Mononuclear cell (primary cell): ENCODE measurements at regions not wholly inside any gene's neighbourhood (a gene's known extent, or its start where the extent isn't known, plus 50 kb on each side); places are given as distances from the start of the nearest gene placed in this dataset.
"Not testable (repeated sequence)": the region's sequence is repeated elsewhere in the genome, so short reads cannot be mapped to it uniquely, and the experiment has no call there.

ENCODE experiments used
- H3K27me3 ChIP-seq: 2 replicates; pipeline ENCODE4 v1.6.0; 2011; ENCODE audit warnings: low read length, control low read depth; ENCODE audit not compliant: insufficient read depth
- H3K4me1 ChIP-seq: 2 replicates; pipeline ENCODE4 v1.5.1; 2011; ENCODE audit warnings: mild to moderate bottlenecking, low read length, control low read depth; ENCODE audit not compliant: insufficient read depth
- H3K4me3 ChIP-seq: 2 replicates; pipeline ENCODE4 v1.5.1; 2011; ENCODE audit warnings: mild to moderate bottlenecking, low read length, moderate library complexity
- H3K9me3 ChIP-seq: 2 replicates; pipeline ENCODE4 v1.5.1; 2011; ENCODE audit warnings: low read depth, mild to moderate bottlenecking, control low read depth, low read length

GRCh38 chr4:24181005-24181404, 291.2 kb upstream of the PPARGC1A start:
- H3K27me3 ChIP-seq = no peaks in the 10 kb centered on the region
- H3K9me3 ChIP-seq = no peaks in the 10 kb centered on the region
- H3K4me3 ChIP-seq = no peak overlapping the region
- no peaks in the 10 kb centered on the region for H3K4me1 ChIP-seq

GRCh38 chr4:24180586-24180985, 290.7 kb upstream of the PPARGC1A start:
- H3K4me1 ChIP-seq = no peaks in the 10 kb centered on the region
- no peaks in the 10 kb centered on the region for H3K27me3 ChIP-seq
- no peak overlapping the region for H3K4me3 ChIP-seq
- no peaks in the 10 kb centered on the region for H3K9me3 ChIP-seq

GRCh38 chr4:24179201-24179840, 289.5 kb upstream of the PPARGC1A start:
- no peaks in the 10 kb centered on the region for H3K9me3 ChIP-seq
- no peaks in the 10 kb centered on the region for H3K27me3 ChIP-seq
- no peak overlapping the region for H3K4me3 ChIP-seq
- H3K4me1 ChIP-seq = no peaks in the 10 kb centered on the region

- H3K9me3 ChIP-seq, H3K4me3 ChIP-seq, H3K27me3 ChIP-seq, H3K4me1 ChIP-seq: not testable (repeated sequence)
Measured at GRCh38 chr4:24177443-24177842, 287.6 kb upstream of the PPARGC1A start.

GRCh38 chr4:24175707-24176106, 285.9 kb upstream of the PPARGC1A start:
- H3K4me3 ChIP-seq = no peak overlapping the region
- no peaks in the 10 kb centered on the region for H3K9me3 ChIP-seq
- H3K4me1 ChIP-seq = no peaks in the 10 kb centered on the region
- no peaks in the 10 kb centered on the region for H3K27me3 ChIP-seq

- Histone ChIP-seq H3K4me3 (no peak overlapping the region), H3K27me3 (no peaks in the 10 kb centered on the region), H3K9me3 (no peaks in the 10 kb centered on the region), H3K4me1 (no peaks in the 10 kb centered on the region)
Measured at GRCh38 chr4:24174602-24175001, 284.8 kb upstream of the PPARGC1A start.

- no peaks in the 10 kb centered on the region for H3K27me3 ChIP-seq
- no peak overlapping the region for H3K4me3 ChIP-seq
- no peaks in the 10 kb centered on the region for H3K9me3 ChIP-seq
- H3K4me1 ChIP-seq = no peaks in the 10 kb centered on the region
Measured at GRCh38 chr4:24172406-24172805, 282.6 kb upstream of the PPARGC1A start.

GRCh38 chr4:24169956-24170355, 280.1 kb upstream of the PPARGC1A start:
- no peak overlapping the region for H3K4me3 ChIP-seq
- H3K4me1 ChIP-seq = no peaks in the 10 kb centered on the region
- H3K27me3 ChIP-seq = no peaks in the 10 kb centered on the region

GRCh38 chr4:24168658-24169057, 278.8 kb upstream of the PPARGC1A start:
- H3K4me3 ChIP-seq = no peak overlapping the region
- no peaks in the 10 kb centered on the region for H3K27me3 ChIP-seq
- no peaks in the 10 kb centered on the region for H3K9me3 ChIP-seq
- H3K4me1 ChIP-seq = no peaks in the 10 kb centered on the region

More at GRCh38 chr4:24169956-24170355, 280.1 kb upstream of the PPARGC1A start:
- no peaks in the 10 kb centered on the region for H3K9me3 ChIP-seq

GRCh38 chr4:24166501-24166900, 276.7 kb upstream of the PPARGC1A start:
- no peaks in the 10 kb centered on the region for H3K4me1 ChIP-seq
- H3K4me3 ChIP-seq = no peak overlapping the region
- H3K27me3 ChIP-seq = no peaks in the 10 kb centered on the region
- no peaks in the 10 kb centered on the region for H3K9me3 ChIP-seq

GRCh38 chr4:24164797-24165196, 274.9 kb upstream of the PPARGC1A start:
- H3K4me1 ChIP-seq = no peaks in the 10 kb centered on the region
- H3K27me3 ChIP-seq = no peaks in the 10 kb centered on the region
- no peaks in the 10 kb centered on the region for H3K9me3 ChIP-seq
- no peak overlapping the region for H3K4me3 ChIP-seq

- H3K4me1 ChIP-seq = no peaks in the 10 kb centered on the region
- H3K27me3 ChIP-seq = no peaks in the 10 kb centered on the region
- H3K4me3 ChIP-seq = no peak overlapping the region
- H3K9me3 ChIP-seq = no peaks in the 10 kb centered on the region
Measured at GRCh38 chr4:24164054-24164693, 274.3 kb upstream of the PPARGC1A start.

- no peaks in the 10 kb centered on the region for H3K9me3 ChIP-seq
Measured at GRCh38 chr4:24163314-24163713, 273.5 kb upstream of the PPARGC1A start.

GRCh38 chr4:24160358-24160757, 270.5 kb upstream of the PPARGC1A start:
- H3K27me3 ChIP-seq = no peaks in the 10 kb centered on the region
- no peak overlapping the region for H3K4me3 ChIP-seq
- H3K9me3 ChIP-seq = no peaks in the 10 kb centered on the region
- no peaks in the 10 kb centered on the region for H3K4me1 ChIP-seq

More at GRCh38 chr4:24163314-24163713, 273.5 kb upstream of the PPARGC1A start:
- Histone ChIP-seq H3K27me3 (no peaks in the 10 kb centered on the region), H3K4me3 (no peak overlapping the region), H3K4me1 (no peaks in the 10 kb centered on the region)

GRCh38 chr4:24158031-24158430, 268.2 kb upstream of the PPARGC1A start:
- no peaks in the 10 kb centered on the region for H3K4me1 ChIP-seq
- no peak overlapping the region for H3K4me3 ChIP-seq
- no peaks in the 10 kb centered on the region for H3K9me3 ChIP-seq
- no peaks in the 10 kb centered on the region for H3K27me3 ChIP-seq

- Histone ChIP-seq H3K9me3 (no peaks in the 10 kb centered on the region), H3K4me1 (no peaks in the 10 kb centered on the region), H3K27me3 (no peaks in the 10 kb centered on the region), H3K4me3 (no peak overlapping the region)
Measured at GRCh38 chr4:24150034-24150433, 260.2 kb upstream of the PPARGC1A start.
